LNCAP (cell line): ENCODE measurements at regions not wholly inside any gene's neighbourhood (a gene's known extent, or its start where the extent isn't known, plus 50 kb on each side); places are given as distances from the start of the nearest gene placed in this dataset.
A peak's percentile ranks its signal among the peaks of the same experiment; 100 is the strongest.

Experiments used
- TF ChIP-seq, protein P1 (sequence below): fragments of 450-650 bp; IDR thresholded peaks from 2 replicates; pipeline ENCODE4 v1.5.1; 2017; ENCODE audit warnings: mild to moderate bottlenecking

GRCh38 chr5:50958852-50959457, 292.5 kb downstream of the PARP8 start:
- TF ChIP-seq, protein P1, sequence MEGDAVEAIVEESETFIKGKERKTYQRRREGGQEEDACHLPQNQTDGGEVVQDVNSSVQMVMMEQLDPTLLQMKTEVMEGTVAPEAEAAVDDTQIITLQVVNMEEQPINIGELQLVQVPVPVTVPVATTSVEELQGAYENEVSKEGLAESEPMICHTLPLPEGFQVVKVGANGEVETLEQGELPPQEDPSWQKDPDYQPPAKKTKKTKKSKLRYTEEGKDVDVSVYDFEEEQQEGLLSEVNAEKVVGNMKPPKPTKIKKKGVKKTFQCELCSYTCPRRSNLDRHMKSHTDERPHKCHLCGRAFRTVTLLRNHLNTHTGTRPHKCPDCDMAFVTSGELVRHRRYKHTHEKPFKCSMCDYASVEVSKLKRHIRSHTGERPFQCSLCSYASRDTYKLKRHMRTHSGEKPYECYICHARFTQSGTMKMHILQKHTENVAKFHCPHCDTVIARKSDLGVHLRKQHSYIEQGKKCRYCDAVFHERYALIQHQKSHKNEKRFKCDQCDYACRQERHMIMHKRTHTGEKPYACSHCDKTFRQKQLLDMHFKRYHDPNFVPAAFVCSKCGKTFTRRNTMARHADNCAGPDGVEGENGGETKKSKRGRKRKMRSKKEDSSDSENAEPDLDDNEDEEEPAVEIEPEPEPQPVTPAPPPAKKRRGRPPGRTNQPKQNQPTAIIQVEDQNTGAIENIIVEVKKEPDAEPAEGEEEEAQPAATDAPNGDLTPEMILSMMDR, result peak; percentile 71

- TF ChIP-seq, protein P1, result peak; percentile 99
Observed at GRCh38 chr5:50962934-50963872, 296.8 kb downstream of the PARP8 start.

GRCh38 chr5:50963971-50964745, 297.7 kb downstream of the PARP8 start:
- TF ChIP-seq, protein P1, result no peak

DNA sequence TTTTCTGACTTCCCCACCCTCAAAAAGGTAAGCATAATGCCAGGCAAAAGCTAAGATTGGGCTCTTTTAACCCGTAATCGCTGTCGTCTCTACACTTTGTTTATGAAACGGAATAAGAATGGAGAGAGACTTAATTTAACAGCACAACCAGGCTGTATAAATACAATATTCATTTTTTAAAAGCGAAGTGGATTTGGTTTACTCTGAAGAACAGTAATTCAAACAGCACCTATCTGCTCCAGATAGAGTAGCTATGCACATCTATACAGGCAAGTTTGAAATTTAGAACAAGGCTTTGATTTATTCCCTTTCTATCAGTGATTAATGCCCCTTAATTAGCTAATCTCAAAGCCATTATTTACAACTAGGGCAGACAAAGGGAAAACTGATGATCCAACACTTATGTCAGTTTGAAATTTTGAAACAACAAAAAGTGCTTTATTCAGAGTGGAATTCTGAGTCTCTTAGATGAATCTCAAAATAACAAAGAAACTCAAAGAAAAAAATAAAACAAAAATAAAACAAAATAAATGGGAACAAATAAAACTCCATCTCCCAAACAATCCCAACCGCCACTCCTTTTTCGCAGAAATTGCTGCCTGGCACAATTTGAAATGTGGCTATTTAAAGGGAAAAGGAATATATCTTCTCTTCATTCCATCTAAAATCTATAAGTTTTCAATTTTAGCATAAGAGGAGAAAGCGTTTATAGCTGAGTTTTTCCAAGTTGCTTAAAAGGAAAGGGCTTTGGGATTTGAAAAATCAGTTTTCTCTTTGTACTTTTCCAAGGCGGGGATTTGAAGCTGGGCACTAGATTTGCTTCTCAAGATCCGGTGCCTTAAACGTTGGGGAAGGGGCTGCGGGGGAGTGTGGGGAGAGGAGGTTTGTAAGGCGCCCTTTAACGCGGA, 298.6 kb downstream of the PARP8 start:
- TF ChIP-seq, protein P1, result no peak

DNA sequence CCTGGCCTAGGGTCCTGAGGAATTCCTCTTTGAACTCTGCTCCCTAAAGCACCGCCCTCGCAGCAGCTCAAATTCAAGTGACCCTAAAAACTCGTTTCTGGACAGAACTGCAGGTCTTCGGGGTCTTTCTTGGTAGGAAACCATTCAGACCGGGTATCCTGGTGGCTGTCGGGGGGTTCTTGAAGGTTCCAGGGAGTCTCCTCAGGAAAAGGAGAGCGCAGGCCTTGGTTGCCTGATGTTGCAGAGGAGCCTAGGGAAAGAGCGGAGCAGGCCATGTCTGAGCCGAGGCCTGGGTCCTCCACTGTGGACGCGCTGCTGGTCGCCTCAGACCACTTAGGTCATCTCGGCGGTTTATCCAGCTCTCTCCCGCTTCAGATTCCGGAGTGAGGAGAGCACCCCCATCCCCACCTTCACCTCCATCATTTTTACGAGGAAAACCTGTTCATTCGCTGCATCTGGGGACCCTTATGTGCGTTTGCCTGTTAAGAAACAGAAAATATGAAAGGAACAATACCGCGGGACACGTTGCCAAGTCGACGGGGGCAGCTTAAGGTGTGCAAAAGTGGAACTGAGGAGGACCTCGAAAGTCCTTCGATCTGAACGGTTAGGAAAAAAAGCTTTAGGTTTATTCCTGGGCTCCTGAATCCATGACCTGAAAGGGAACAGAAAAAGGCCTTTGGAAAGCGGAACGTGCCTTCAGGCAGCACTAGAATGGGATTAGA, 299.4 kb downstream of the PARP8 start:
- TF ChIP-seq, protein P1, result no peak

DNA sequence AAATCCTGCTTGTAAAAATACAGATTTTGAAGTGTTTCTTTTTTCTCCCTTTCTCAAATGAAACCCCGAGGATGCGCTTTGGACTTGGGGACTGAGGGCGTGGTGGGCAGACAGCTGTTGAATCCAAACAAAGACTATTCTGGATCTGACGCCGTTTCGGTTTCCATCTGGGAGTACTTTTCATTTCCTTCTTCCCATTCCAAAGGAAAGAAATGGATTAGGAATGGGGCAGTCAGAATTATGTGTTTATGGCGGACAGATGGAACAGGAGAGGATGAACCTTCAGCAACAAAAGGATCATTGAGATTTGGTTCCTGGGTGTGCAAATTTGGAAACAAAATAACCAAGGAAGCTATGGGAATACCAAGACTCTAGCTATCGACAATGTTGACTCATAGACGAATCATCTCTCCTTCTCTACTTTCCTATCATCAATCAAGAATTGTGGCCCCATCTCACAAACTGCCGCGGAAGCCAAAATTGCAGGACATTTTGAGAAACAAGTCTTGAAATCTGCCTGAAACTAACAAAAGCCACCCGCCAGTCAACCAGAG, 300.6 kb downstream of the PARP8 start:
- TF ChIP-seq, protein P1, result no peak
